HUDEP-2 (cell line): ENCODE measurements at regions not wholly inside any gene's neighbourhood (a gene's known extent, or its start where the extent isn't known, plus 50 kb on each side); places are given as distances from the start of the nearest gene placed in this dataset.

Source experiments
- DNase-seq, 76 experiments: peaks; one replicate each; lab custom pipeline; 2025; ENCODE audit not compliant: unreplicated experiment in 76 of 76; lab: John Stamatoyannopoulos, UW

DNA sequence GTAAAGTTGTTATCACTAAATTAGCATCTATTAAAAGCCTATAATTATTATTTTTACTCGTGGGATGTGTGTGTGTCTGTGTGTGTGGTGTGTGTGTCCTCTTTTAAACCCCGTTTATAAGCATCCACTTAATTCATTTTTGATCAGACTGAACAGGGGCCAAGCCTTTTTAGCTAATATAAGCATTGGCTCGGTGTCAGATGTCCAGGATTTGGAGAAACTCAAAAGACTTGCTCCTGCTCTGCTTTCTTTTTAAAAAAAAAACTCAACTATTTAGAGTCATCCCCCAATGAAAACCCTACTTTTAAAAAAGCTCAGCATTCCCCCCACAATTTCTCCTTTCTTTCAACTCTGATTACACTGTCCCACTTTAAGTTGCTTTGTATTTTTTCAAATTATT lies 459.3 kb upstream of the MAF start:
- DNase-seq = no peak

DNA sequence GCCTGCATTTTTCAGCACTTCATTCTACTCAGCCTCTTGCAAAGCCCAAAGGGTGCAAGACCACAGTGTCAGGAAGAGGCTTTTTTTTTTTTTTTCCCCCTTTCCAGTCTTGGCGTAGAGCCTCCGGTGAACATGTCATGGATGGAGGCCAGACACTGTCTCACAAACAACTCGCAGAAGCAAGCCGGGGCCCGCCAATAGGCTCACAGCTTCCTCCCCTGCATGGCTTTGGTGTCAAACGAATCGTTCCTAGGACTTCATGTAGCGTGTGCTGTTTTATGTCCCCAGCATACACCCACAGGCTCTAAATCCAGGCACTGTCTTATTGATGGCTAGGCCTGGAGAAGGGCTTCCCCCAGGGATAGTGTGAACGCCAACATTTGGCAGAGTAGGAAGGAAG lies 457.7 kb upstream of the MAF start:
- DNase-seq = no peak

DNA sequence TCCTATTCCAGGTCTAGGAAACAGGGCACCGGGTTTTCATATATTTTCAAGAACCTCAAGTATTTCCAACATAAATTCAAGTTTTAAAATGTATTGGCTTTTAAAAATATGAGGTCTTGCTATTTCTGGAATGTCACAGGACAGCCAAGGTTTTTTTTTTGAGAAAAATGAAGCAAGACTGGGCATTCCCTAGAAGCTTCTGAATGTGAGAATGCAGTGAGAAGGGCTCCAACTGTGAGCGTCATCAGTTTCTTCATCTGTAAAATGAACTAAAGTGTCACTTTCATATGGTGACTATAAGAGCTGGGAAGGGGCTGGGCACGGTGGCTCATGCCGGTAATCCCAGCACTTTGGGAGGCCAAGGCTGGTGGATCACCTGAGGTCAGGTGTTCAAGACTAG lies 455.8 kb upstream of the MAF start:
- no peak for DNase-seq

DNA sequence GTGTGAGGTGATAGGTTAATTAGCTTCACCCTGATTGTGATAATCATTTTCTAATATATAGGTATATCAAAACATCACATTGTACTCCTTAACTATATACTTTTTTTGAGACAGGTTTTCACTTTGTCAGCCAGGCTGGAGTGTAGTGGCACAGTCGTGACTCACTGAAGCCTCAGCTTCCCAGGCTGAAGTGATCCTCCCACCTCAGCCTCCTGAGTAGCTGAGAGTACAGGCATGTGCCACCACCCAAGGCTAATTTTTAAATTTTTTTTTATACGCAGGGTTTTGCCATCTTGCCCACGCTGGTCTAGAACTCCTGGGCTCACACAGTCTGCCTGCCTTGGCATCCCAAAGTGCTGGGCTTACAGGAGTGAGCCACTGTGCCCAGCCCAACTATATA lies 455.3 kb upstream of the MAF start:
- DNase-seq = no peak

DNA sequence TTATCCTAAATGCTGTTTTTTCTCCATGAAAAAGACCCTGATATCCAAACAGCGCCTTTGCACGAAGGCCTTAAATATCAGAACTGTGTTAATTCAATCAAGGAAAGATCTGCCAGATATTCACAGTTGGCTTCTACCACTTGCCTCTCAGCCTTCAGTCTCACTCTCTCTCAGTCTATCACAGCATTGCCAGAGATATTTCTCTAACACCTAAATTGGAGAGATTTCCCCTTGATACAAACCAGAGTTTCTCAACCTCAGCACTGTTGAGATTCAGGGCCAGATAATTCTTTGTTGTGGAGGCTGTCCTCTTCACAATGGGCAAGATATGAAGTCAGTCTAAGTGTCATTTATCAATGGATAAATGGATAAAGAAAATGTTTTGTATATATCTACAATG lies 454.1 kb upstream of the MAF start:
- DNase-seq = no peak

DNA sequence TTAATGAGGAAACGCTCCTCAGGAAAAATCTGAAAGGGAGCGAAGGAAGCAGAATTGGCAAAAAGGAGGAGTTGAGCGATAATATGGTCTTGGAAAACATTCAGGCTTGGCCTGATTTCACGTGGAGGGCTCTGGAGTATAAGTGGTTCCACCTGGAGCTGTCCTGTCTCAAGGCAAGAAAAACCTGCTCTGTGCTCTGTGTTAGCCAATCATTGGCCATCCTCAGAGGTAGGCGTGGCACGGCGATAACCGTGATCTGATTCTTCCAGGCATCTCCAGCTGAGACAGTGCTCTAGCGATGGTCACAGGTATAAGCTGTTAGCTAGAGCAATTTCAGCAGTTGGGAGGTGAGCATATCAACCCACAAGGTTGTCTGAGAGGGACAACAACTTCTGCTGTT lies 450.5 kb upstream of the MAF start:
- DNase-seq = no peak

DNA sequence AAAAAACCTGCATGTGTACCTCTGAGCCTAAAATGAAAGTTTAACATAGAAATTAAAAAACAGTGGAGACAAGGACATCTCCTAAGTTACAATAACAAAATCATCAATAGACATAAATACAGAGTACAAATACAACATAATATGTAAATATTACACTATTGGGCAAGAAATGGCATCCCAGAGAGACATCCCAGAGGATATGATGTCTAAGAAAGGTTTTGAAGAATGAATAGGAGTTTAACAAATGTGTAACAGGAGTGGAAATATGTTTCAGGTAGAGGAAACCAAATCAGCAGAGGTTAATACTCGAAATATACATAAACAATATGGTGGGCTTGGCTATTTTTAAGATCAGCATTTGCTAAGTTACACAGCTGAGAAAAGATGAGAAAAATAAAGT lies 447.7 kb upstream of the MAF start:
- DNase-seq = no peak

DNA sequence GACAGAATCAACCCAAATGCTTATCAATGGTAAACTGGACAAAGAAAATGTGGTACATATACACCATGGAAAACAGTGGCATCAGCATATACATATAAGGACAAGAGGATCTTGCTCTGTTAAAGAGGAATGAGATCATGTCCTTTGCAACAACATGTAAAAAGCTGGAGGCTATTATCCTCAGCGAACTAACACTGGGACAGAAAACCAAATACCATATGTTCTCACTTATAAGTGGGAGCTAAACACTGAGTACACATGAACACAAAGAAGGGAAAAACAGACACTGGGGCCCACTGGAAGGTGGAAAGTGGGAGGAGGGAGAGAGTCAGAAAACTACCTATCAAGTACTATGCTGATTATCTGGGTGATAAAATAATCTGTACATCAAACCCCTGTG lies 447.3 kb upstream of the MAF start:
- DNase-seq = no peak

DNA sequence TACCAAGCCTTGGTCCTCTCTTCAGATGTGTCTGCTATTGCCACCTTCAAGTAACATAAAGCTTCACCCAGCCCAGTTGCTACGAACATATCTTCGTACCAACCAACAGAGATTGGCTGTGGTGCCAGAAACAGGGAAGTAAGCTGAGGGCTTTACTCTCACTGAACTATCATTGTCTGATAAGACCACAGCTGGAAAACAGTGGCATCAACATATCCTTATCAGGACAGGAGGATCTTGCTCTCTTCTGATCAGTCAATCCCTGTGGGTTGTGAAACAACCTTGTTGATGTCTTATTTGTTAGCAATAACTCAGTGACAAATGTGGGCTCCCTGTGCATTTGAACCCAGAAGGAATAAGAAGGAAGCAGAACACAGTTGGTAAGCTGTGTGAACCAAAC lies 446.3 kb upstream of the MAF start:
- DNase-seq = no peak

DNA sequence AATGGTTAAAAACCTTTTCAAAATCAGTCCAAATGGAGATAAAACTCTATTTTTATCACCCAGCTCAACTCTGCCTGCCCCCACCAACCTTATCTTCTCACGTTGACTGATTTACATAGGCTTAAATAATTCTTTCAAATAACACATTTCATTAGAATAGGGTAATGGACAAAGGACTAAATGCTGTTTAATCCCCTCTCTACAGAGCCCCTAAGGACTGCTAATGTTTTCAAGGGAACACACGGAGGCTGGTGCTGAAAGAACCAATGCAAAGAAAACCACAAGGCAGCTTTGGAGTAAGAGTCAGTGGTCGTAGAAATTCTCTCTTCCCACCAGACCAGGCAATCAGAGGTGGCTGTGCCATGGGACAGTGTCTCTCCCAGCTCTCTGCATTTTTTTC lies 445.7 kb upstream of the MAF start:
- DNase-seq = no peak

DNA sequence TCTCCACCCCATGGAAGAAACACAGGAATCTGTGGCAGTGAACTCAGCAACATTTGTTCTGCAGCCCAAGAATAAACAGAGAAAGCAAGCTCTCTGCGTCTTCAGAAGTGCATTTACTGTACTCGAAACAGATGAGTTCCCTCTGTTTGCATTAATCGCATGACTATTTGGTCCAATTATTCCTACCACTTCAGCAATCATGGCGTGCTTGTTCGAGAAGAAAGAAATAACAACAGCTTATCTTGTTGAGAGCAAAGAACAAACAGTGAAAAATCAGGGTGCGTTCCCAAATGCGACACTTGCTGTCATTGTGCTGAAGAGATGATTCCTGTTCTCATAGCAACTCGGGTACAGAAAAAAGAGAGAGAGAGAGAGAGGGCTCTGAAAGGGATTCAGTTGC lies 445.3 kb upstream of the MAF start:
- DNase-seq = no peak

DNA sequence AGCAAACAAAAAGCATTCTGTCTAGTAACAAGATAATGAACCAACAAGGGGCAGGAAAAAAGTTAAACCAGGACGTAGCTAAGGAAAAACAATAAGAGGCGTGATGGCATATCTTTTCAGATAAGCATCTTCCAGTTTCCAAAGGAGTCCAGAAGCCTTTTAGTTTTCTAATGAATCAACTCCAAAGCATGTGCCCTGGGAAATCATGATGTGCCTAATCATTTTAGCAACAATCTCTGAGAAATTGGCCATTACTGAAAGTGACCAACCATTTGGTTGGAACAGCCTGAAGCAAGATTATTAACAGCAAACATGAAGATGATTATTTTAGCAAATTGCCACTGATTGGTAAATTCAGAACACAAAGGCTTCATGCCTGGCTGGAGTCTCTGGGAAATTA lies 440.9 kb upstream of the MAF start:
- no peak for DNase-seq

DNA sequence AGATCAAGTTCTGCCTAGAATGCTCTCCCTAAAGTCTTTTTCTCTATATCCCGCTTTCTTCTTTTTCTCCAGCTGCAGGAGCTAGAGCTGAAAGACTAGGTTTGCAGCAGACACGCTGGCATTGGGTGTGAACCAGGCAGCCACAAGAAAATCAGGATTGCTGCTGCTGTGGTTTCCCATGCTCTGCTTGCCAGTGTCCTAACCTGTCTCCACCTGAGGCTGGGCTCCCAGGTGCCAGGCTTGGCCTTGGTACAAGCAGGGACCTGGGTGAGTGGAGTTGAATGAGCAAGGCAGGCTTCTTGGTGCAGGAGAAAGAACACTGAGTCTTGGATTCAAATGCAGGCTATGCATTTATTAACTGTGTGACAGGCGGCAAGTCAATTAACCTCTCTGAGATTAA lies 440.3 kb upstream of the MAF start:
- no peak for DNase-seq

DNA sequence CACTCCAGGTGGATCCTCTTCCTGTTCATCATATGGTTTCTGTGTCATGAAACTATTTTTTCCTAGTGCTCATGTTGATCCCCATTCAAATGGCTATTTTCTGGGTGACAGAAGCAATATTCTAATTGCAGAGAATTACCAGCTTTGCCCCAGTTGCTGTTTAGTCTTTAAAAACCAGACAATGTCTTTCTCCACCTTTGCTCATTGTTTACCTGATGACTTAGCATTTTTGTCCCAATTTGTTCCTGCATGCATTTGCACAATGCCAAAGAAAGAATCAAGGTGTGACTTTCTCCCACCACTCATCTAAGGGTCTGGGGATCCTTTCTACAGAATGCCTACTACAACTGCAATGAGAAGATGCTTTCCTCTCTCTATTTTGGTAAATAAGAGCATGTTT lies 439.9 kb upstream of the MAF start:
- DNase-seq = no peak

DNA sequence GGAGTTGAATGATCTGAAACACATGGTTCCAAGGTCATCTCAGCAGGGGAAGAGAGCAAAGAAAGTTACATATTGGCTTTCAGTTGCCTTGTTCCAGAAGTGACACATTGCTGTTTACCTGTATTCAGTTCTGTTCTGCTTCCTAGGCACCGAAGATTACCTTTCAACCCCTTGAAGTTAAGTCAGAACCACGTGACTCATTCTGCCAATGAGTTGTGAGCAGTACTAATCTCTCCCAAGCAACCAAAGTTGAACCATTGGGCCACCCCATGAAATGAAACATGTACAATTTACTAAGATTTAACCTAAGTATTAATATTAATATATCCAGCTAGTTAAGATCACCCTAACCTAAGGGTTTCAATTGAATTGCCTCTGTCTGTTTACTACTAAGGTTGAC lies 439.2 kb upstream of the MAF start:
- no peak for DNase-seq

DNA sequence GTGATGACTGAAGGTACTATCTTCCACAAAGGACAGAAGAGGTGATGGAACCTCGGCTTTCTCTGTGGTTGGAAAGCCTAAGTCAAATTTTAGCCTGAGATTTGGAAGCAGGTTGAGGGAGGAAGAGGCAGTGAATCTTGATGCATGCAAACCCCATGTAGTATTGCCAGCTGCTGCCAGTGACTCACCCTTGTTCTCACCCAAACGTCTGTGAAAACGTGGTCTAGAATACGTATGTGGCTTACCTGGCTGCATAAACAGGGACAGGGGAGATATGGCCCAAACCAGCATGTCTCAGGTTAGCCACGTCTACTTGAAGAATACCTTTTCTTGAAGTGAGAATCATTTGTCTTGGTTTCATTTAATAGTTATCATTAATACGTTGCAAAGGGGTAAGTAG lies 438.0 kb upstream of the MAF start:
- DNase-seq = no peak

DNA sequence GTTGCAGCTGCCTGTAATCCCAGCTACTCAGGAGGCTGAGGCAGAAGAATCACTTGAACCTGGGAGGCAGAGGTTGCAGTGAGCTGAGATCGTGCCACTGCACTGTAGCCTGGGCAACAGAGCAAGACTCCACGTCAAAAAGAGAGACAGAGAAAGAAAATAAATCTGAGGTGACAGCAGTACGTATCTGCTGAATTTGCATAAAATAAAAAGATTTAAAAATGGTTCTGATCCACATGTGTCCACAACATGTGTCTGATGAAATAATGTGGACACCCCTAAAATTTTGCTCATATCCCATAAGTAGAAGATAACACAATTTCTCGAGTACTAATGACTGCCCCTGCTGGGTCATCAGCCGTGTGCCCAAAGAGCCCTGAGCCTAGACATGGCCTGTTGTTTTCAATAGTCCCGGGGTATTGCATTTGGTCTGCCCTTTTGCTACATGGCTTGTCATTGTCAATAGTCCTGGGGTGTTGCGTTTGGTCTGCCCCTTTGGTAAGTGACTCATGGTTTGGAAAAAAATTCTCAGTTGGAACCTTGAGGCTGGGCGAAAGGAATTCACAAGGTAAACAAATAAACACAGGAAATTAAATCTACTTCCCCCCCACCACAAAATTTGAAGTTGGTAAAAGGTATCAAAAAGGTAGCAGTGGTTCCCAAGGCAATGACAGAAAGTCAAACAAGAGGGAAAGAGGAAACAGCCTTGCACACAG lies 434.6 kb upstream of the MAF start:
- no peak for DNase-seq

DNA sequence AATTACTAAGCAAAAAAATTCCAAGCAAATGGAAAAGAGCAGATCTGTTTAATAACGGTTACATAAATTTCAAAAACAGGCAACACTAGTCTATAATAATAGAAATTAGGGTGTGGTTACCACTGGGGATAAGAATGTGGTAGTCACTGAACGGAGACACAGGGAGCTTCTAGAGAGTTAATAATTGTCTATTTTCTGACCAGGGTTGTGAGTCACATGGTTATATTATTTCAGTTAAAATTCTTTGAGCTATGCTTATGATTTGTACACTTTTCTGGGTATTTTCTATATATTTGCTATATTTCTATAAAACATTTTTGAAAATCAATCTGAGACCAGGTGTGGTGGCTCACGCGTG lies 433.9 kb upstream of the MAF start:
- DNase-seq = no peak

DNA sequence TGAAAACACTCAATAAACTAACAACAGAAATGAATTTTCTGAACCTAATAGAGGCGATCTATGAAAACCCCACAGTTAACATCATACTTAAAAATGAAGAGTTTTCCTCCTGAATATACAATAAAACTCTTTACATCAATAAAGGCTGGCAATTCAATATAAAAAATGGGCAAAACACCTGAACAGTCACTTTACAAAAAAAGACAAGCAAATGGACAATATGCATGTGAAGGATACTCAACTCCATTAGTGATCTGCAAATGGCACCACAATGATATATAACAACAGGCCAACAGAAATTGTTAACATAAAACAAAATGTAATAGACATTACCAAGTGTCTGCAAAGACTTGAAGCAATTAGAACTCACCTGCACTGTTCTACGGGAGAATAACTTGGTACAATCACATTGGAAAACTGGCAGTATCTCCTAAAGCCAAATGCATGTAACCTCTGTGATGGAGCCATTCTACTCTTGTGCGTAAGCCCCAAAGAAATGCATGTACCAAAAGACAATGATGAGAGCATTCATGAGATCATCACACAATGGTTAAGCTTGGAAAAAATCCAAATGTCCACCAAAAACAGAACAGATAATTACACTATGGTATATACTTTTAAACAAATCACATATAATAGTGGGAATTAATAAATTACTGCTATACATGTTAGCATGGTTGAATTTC lies 433.4 kb upstream of the MAF start:
- DNase-seq = no peak

DNA sequence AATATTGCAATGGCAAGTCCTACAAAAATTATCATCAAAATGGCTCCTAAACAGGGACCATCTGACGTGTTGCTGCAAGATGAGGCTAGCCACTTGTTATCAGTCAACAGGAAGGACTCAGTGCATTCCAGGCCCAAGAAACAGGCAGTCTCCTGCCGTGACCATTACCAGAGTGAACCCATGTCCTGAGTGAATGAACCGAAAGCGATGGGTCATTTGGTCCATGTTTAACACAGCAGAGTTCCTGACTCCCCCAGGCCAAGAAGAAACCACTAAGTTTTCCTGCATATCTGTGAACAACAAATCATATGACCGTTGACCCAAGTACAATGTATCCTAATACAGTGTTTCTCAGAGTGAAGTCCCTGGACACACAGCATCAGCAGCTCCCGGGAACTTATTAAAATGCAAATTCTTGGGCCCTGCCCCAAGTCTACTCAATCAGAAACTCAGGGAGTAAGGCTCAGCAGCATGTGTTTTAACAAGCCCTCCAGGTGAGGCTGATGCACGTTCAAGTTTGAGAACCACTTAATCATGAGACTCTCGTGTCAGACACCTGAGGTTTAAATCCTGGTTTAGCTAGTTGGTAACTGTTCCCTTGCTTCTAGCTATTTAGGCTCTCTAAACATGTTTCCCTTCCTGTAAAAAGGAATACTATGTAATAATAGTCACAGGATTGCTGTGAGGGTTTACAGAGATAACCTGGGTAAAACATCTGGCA lies 429.4 kb upstream of the MAF start:
- DNase-seq = no peak

DNA sequence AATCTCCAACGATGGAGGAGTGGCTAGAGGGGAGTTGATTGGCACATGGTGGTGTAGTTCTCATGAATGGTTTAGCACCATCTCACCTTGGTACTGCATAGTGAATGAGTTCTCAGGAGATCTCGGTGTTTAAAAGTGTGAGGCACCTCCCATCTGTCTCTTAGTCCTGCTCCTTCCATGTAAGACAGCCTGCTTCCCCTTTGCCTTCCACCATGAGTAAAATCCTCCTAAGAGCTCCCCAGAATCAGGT lies 428.8 kb upstream of the MAF start:
- no peak for DNase-seq

DNA sequence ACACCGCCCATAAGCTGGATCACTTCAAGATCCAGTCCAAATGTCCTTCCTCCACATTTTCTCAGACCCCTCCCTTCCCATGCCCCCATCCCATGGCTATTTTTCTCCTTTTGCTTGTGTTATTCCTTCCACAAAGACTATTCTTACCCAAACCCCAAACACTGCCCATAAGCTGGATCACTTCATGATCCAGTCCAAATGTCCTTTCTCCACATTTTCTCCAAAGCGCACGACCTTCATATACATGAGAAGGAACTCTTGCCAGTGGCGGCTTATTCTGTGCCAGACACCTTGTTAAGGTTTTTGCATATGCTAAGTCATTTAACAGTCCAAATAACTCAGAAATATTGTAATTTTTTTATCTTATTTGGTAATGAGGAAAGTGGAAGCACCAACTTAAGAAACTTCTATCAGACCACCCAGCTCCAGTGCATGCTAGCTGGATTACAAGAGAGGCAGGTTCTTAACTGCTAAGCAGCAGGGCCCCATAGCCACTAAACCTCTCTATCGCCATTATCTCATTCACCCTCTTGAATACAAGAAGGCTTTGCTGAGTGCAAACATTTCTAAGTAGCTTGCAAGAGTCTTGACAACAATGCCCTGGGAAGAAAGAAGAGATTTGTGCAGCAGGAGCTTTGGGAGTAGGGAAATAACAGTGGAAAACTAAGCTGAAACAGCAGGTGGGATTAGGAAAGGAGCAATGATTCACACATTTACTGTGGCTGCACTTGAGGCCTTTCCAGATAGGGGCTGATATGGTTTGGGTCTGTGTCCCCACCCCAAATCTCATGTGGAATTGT lies 428.2 kb upstream of the MAF start:
- no peak for DNase-seq
